A673 (cell line): ENCODE measurements at regions not wholly inside any gene's neighbourhood (a gene's known extent, or its start where the extent isn't known, plus 50 kb on each side); places are given as distances from the start of the nearest gene placed in this dataset.

ENCODE experiments used
- BruUV-seq: library from RNA; stranded (reverse); fragments of 400-500 nt; replicated peaks from 2 replicates; lab custom pipeline; 2021; lab: Mats Ljungman, UMichigan
- CTCF ChIA-PET: fragments of 300-600 bp; sonication (Branson Sonifier 250); formaldehyde crosslinking; loops from one replicate; lab custom pipeline; 2022; ENCODE audit warnings: antibody characterized with exemption; lab: Charles Lee
- POLR2A ChIA-PET: fragments of 300-600 bp; sonication (Branson Sonifier 250); formaldehyde crosslinking; loops from one replicate; lab custom pipeline; 2022; ENCODE audit warnings: antibody characterized with exemption; ENCODE audit not compliant: low non-redundant PET; lab: Charles Lee
- DNase-seq: peaks from one replicate; pipeline ENCODE4 v3.0.0-alpha.2; 2015; ENCODE audit warnings: low spot score
- H3K27ac ChIP-seq: fragments of 200-600 bp; sonication (generic); 2 replicates; pipeline ENCODE4 v1.5.1; 2016; ENCODE audit warnings: mixed run types, low read depth, mild to moderate bottlenecking, mixed read lengths, antibody characterized with exemption, low read length; ENCODE audit not compliant: poor library complexity, severe bottlenecking
- H3K27me3 ChIP-seq: fragments of 200-600 bp; sonication (generic); replicated peaks from 2 replicates; pipeline ENCODE4 v1.6.1; 2017; ENCODE audit warnings: mixed run types, low read depth, mild to moderate bottlenecking, mixed read lengths, antibody characterized with exemption, low read length; ENCODE audit not compliant: insufficient read depth, poor library complexity
- H3K36me3 ChIP-seq: fragments of 200-600 bp; sonication (generic); 2 replicates; pipeline ENCODE4 v1.6.1; 2016; ENCODE audit warnings: mixed run types, mild to moderate bottlenecking, mixed read lengths, antibody characterized with exemption, low read length; ENCODE audit not compliant: insufficient read depth, poor library complexity, severe bottlenecking
- H3K4me1 ChIP-seq: fragments of 200-600 bp; sonication (generic); 2 replicates; pipeline ENCODE4 v1.6.1; 2017; ENCODE audit warnings: mixed run types, mild to moderate bottlenecking, mixed read lengths, antibody characterized with exemption, low read length; ENCODE audit not compliant: insufficient read depth, poor library complexity, severe bottlenecking
- H3K4me3 ChIP-seq: fragments of 200-600 bp; sonication (generic); 2 replicates; pipeline ENCODE4 v1.5.1; 2016; ENCODE audit warnings: low read depth, mixed run types, mild to moderate bottlenecking, mixed read lengths, low read length; ENCODE audit not compliant: poor library complexity, severe bottlenecking
- H3K9me3 ChIP-seq: fragments of 200-600 bp; sonication (generic); 2 replicates; pipeline ENCODE4 v1.6.1; 2016; ENCODE audit warnings: mixed run types, low read depth, mild to moderate bottlenecking, mixed read lengths, antibody characterized with exemption, low read length; ENCODE audit not compliant: poor library complexity, severe bottlenecking
- EZH2 ChIP-seq: fragments of 200-600 bp; sonication (generic); IDR thresholded peaks from 2 replicates; pipeline ENCODE4 v1.6.1; 2017; ENCODE audit warnings: borderline replicate concordance, low read depth, mild to moderate bottlenecking, mixed read lengths, antibody characterized with exemption, low read length; ENCODE audit not compliant: poor library complexity, severe bottlenecking
- intact Hi-C: fragments of 100-400 bp; cut with micrococcal nuclease; formaldehyde crosslinking; loops from one replicate; pipeline ENCODE4 v1.10.0; 2022; ENCODE audit not compliant: unreplicated experiment
- TF ChIP-seq, protein P1 (sequence below): fragments of 300-800, 200-600 bp; sonication (generic); conservative IDR thresholded peaks from 2 replicates; pipeline ENCODE4 v1.5.1; 2017; ENCODE audit warnings: low read depth, mild to moderate bottlenecking, antibody characterized with exemption, low read length, moderate library complexity, mixed read lengths

DNA sequence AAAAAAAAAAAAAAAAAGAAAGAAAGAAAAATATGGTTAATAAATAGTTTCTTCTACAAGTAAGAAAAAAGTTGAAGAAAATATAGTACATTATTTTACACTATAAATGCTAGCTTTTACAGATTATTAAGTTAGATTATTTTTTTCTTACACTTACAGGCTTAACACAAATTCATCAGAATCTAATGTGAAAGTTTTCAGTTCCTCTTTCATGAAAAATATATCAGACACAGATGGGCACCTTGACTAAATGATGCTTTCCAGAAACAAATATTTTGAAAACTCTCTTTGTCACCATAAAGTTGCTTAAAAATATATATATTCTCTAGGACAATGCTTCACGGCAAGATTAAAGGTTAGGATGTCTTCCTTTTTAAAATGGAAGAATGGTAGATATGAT, 321.8 kb upstream of the HSF2 start:
- TF ChIP-seq EZH2: no peak
- TF ChIP-seq, protein P1, sequence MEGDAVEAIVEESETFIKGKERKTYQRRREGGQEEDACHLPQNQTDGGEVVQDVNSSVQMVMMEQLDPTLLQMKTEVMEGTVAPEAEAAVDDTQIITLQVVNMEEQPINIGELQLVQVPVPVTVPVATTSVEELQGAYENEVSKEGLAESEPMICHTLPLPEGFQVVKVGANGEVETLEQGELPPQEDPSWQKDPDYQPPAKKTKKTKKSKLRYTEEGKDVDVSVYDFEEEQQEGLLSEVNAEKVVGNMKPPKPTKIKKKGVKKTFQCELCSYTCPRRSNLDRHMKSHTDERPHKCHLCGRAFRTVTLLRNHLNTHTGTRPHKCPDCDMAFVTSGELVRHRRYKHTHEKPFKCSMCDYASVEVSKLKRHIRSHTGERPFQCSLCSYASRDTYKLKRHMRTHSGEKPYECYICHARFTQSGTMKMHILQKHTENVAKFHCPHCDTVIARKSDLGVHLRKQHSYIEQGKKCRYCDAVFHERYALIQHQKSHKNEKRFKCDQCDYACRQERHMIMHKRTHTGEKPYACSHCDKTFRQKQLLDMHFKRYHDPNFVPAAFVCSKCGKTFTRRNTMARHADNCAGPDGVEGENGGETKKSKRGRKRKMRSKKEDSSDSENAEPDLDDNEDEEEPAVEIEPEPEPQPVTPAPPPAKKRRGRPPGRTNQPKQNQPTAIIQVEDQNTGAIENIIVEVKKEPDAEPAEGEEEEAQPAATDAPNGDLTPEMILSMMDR: no peak
- intact Hi-C loops: no loop called here
- Histone ChIP-seq H3K4me1 (peaks cover 9% of the 10 kb centered on the region), H3K36me3 (no peaks in the 10 kb centered on the region), H3K27me3 (no peaks in the 10 kb centered on the region), H3K27ac (no peak overlapping the region), H3K9me3 (no peaks in the 10 kb centered on the region), H3K4me3 (no peak overlapping the region)
- BruUV-seq: no TSS peak
- POLR2A ChIA-PET: no interaction called here
- no peak for DNase-seq
- CTCF ChIA-PET: no interaction called here

DNA sequence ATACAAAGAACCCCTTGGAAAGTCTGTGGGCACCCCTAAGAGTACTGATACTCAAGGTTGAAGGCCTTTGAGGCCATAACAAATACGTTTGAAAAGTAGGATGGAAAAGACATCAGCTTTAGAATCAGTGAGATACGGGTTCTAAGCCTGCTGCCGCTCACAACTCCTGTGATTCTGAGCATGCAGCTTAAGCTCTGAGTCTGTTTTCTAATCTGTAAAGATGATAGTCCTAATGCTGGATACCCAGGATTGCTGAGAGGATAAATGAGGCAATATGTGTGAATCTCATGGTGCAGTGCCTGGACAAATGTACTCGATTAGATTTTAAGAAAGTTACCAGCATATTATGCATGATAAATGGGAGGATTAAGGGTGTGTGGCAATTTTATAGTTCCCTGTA, 321.0 kb upstream of the HSF2 start:
- POLR2A ChIA-PET: no interaction called here
- no peaks in the 10 kb centered on the region for H3K27me3 ChIP-seq
- H3K4me3 ChIP-seq: no peak overlapping the region
- H3K9me3 ChIP-seq: no peaks in the 10 kb centered on the region
- no peak for DNase-seq
- CTCF ChIA-PET: no interaction called here
- intact Hi-C loops: no loop called here
- no peak overlapping the region for H3K27ac ChIP-seq
- no peak for TF ChIP-seq EZH2
- TF ChIP-seq, protein P1: no peak
- no TSS peak for BruUV-seq
- peaks cover 9% of the 10 kb centered on the region for H3K4me1 ChIP-seq
- H3K36me3 ChIP-seq: no peaks in the 10 kb centered on the region

DNA sequence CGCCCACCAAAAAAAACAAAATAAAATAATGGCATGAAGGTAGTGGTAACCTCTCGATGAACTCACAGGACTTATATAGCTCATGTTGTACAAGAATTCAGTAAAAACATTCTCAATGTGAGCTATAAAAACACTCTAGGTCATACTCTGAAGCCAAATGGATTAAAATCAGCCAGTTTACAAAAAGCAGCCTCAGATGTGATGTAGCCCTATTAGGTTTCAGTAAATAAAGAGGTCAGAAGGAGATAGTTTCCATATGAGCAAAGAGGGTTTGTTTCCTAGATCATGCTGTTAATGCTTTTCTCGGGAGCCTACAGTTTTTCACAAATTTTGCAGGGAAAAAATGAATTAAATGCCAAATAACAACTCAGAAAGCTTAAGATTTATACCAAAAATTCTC, 319.5 kb upstream of the HSF2 start:
- CTCF ChIA-PET: no interaction called here
- no peak for TF ChIP-seq EZH2
- TF ChIP-seq, protein P1: no peak
- H3K4me1 ChIP-seq: peaks cover 9% of the 10 kb centered on the region
- intact Hi-C loops: no loop called here
- H3K36me3 ChIP-seq: no peaks in the 10 kb centered on the region
- POLR2A ChIA-PET: no interaction called here
- no peak overlapping the region for H3K27ac ChIP-seq
- no peak overlapping the region for H3K4me3 ChIP-seq
- no peak for DNase-seq
- H3K9me3 ChIP-seq: no peaks in the 10 kb centered on the region
- BruUV-seq: no TSS peak
- H3K27me3 ChIP-seq: no peaks in the 10 kb centered on the region
